Neural progenitor cell (in vitro differentiated cells): ENCODE measurements at regions not wholly inside any gene's neighbourhood (a gene's known extent, or its start where the extent isn't known, plus 50 kb on each side); places are given as distances from the start of the nearest gene placed in this dataset.

ENCODE experiments used
- DNase-seq: peaks from one replicate; pipeline ENCODE4 v3.0.0-alpha.2; 2016; ENCODE audit warnings: low spot score
- H2AFZ ChIP-seq: fragments of 200-600 bp; sonication (generic); replicated peaks from 2 replicates; pipeline ENCODE4 v1.6.1; 2016; ENCODE audit warnings: antibody characterized with exemption
- H3F3A ChIP-seq: fragments of 200-600 bp; sonication (generic); 2 replicates; pipeline ENCODE4 v1.6.1; 2016; ENCODE audit warnings: antibody characterized with exemption, low read depth
- H3K27ac ChIP-seq: fragments of 200-600 bp; sonication (generic); 2 replicates; pipeline ENCODE4 v1.5.1; 2016; ENCODE audit warnings: mild to moderate bottlenecking
- H3K27me3 ChIP-seq: fragments of 200-600 bp; sonication (generic); 2 replicates; pipeline ENCODE4 v1.6.1; 2016; ENCODE audit warnings: mild to moderate bottlenecking, moderate library complexity
- H3K36me3 ChIP-seq: fragments of 200-600 bp; sonication (generic); 2 replicates; pipeline ENCODE4 v1.5.1; 2016
- H3K4me1 ChIP-seq: fragments of 200-600 bp; sonication (generic); 2 replicates; pipeline ENCODE4 v1.6.1; 2016; ENCODE audit warnings: mixed run types
- H3K4me2 ChIP-seq: fragments of 200-600 bp; sonication (generic); 2 replicates; pipeline ENCODE4 v1.6.1; 2016
- H3K4me3 ChIP-seq: fragments of 200-600 bp; sonication (generic); 2 replicates; pipeline ENCODE4 v1.5.1; 2016
- H3K79me2 ChIP-seq: fragments of 200-600 bp; sonication (generic); 2 replicates; pipeline ENCODE4 v1.6.1; 2016; ENCODE audit warnings: low read depth
- H3K9ac ChIP-seq: fragments of 200-600 bp; sonication (generic); 2 replicates; pipeline ENCODE4 v1.6.1; 2016
- H3K9me3 ChIP-seq: fragments of 200-600 bp; sonication (generic); 2 replicates; pipeline ENCODE4 v1.5.1; 2016; ENCODE audit warnings: low read depth
- H4K20me1 ChIP-seq: fragments of 200-600 bp; sonication (generic); 2 replicates; pipeline ENCODE4 v1.6.1; 2016; ENCODE audit warnings: low read depth
- H3K27ac Mint-ChIP-seq: 3 replicates; pipeline ENCODE4 v1.8.0; 2021; ENCODE audit warnings: mixed read lengths
- H3K27me3 Mint-ChIP-seq: 2 replicates; pipeline ENCODE4 v1.8.0; 2022; ENCODE audit warnings: low read depth, mild to moderate bottlenecking, inconsistent platforms, moderate library complexity, mixed read lengths; ENCODE audit not compliant: insufficient read depth
- H3K36me3 Mint-ChIP-seq: 3 replicates; pipeline ENCODE4 v1.8.0; 2021; ENCODE audit warnings: mixed read lengths
- H3K4me1 Mint-ChIP-seq: 3 replicates; pipeline ENCODE4 v1.8.0; 2021; ENCODE audit warnings: mixed read lengths
- H3K4me3 Mint-ChIP-seq: 3 replicates; pipeline ENCODE4 v1.8.0; 2021; ENCODE audit warnings: mild to moderate bottlenecking, moderate library complexity, mixed read lengths
- H3K9me3 Mint-ChIP-seq: 3 replicates; pipeline ENCODE4 v1.8.0; 2020; ENCODE audit warnings: mixed read lengths
- CTCF ChIP-seq: fragments of 200-600 bp; sonication (generic); IDR thresholded peaks from 2 replicates; pipeline ENCODE4 v1.5.1; 2017; ENCODE audit warnings: antibody characterized with exemption, mild to moderate bottlenecking
- EZH2 ChIP-seq: fragments of 200-600 bp; sonication (generic); IDR thresholded peaks from 2 replicates; pipeline ENCODE4 v1.6.1; 2017; ENCODE audit warnings: antibody characterized with exemption, mild to moderate bottlenecking, moderate library complexity
- EZH2phosphoT487 ChIP-seq: fragments of 200-600 bp; sonication (generic); IDR thresholded peaks from 2 replicates; pipeline ENCODE4 v1.6.1; 2017; ENCODE audit warnings: antibody characterized with exemption

DNA sequence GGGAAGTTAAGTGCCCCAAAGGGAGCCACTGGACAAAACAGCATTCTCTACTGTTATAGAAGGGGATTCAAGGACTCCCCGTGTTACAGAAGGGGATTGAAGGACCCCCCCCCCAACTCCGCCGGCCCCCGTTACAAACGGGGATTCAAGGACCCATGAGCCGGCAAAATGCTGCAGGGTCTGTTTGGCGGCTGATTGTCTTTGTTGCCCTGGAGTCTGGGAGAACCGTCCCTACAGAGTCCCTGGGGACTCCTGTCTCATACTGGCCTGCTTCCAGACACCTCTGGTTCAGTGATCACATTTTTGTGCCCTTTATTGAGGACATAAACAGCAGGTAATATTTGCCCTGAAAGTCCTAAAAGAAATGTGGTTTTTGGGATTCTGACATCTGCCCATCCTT lies 96.4 kb downstream of the SYF2 start:
- Mint-ChIP-seq H3K27ac (no peak overlapping the region), H3K27me3 (peaks cover 18% of the 10 kb centered on the region), H3K9me3 (no peaks in the 10 kb centered on the region), H3K4me1 (peaks cover 14% of the 10 kb centered on the region), H3K4me3 (no peak overlapping the region), H3K36me3 (no peaks in the 10 kb centered on the region)
- H2AFZ ChIP-seq = no peak overlapping the region
- no peak overlapping the region for H3K9ac ChIP-seq
- H3K36me3 ChIP-seq = no peaks in the 10 kb centered on the region
- DNase-seq = no peak
- H4K20me1 ChIP-seq = no peaks in the 10 kb centered on the region
- TF ChIP-seq EZH2 (no peak), CTCF (no peak), EZH2phosphoT487 (no peak)
- H3K9me3 ChIP-seq = no peaks in the 10 kb centered on the region
- no peaks in the 10 kb centered on the region for H3F3A ChIP-seq
- H3K4me3 ChIP-seq = no peak overlapping the region
- H3K4me2 ChIP-seq = no peak overlapping the region
- no peaks in the 10 kb centered on the region for H3K4me1 ChIP-seq
- no peaks in the 10 kb centered on the region for H3K27me3 ChIP-seq
- H3K27ac ChIP-seq = no peak overlapping the region
- H3K79me2 ChIP-seq = no peaks in the 10 kb centered on the region

- no peak overlapping the region for H3K4me2 ChIP-seq
- H3K27me3 ChIP-seq = no peaks in the 10 kb centered on the region
- H3K9ac ChIP-seq = no peak overlapping the region
- H3K27ac ChIP-seq = no peak overlapping the region
- Mint-ChIP-seq H3K9me3 (no peaks in the 10 kb centered on the region), H3K4me3 (no peak overlapping the region), H3K27me3 (peaks cover 21% of the 10 kb centered on the region), H3K36me3 (no peaks in the 10 kb centered on the region), H3K4me1 (peaks cover 10% of the 10 kb centered on the region), H3K27ac (no peak overlapping the region)
- no peaks in the 10 kb centered on the region for H4K20me1 ChIP-seq
- no peaks in the 10 kb centered on the region for H3K79me2 ChIP-seq
- no peak for TF ChIP-seq EZH2
- no peak for TF ChIP-seq EZH2phosphoT487
- TF ChIP-seq CTCF = no peak
- H3K4me3 ChIP-seq = no peak overlapping the region
- H3K9me3 ChIP-seq = no peaks in the 10 kb centered on the region
- no peak overlapping the region for H2AFZ ChIP-seq
- no peak for DNase-seq
- H3K36me3 ChIP-seq = no peaks in the 10 kb centered on the region
- H3K4me1 ChIP-seq = no peaks in the 10 kb centered on the region
- no peaks in the 10 kb centered on the region for H3F3A ChIP-seq
Observed at GRCh38 chr1:25134801-25135461, 97.4 kb downstream of the SYF2 start.

- H3K79me2 ChIP-seq = no peaks in the 10 kb centered on the region
- Mint-ChIP-seq H3K4me3 (no peak overlapping the region), H3K27ac (no peak overlapping the region), H3K27me3 (peaks cover 23% of the 10 kb centered on the region), H3K9me3 (no peaks in the 10 kb centered on the region), H3K36me3 (no peaks in the 10 kb centered on the region), H3K4me1 (peaks cover 10% of the 10 kb centered on the region)
- H3K4me1 ChIP-seq = no peaks in the 10 kb centered on the region
- TF ChIP-seq EZH2phosphoT487 (no peak), EZH2 (no peak), CTCF (no peak)
- H2AFZ ChIP-seq = no peak overlapping the region
- H3K4me2 ChIP-seq = no peak overlapping the region
- H3K9ac ChIP-seq = no peak overlapping the region
- no peaks in the 10 kb centered on the region for H3K9me3 ChIP-seq
- H3F3A ChIP-seq = no peaks in the 10 kb centered on the region
- no peak overlapping the region for H3K27ac ChIP-seq
- H3K27me3 ChIP-seq = no peaks in the 10 kb centered on the region
- DNase-seq = no peak
- no peaks in the 10 kb centered on the region for H3K36me3 ChIP-seq
- H4K20me1 ChIP-seq = no peaks in the 10 kb centered on the region
- no peak overlapping the region for H3K4me3 ChIP-seq
Observed at GRCh38 chr1:25134307-25134706, 98.0 kb downstream of the SYF2 start.
